ENCODE measurements at regions not wholly inside any gene's neighbourhood (a gene's known extent, or its start where the extent isn't known, plus 50 kb on each side); places are given as distances from the start of the nearest gene placed in this dataset.

DNA sequence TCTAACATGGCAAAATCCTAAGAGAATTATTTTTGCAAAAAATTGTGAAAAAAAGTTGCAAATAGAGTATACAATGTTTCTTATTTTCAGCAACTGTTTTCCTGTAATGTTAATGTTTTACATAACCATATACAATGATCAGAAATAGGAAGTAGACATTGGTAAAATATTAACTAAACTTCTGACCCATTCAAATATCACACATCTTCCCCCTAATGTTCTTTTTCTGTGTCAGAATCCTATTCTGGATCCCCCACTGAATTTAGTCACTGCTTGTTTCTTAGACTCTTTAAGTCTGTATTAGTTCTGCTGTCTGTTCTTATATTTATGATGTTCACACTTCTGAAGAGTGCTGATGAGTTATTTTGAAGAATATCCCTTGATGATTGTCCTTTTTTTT is 62.0 kb downstream of the HFE start:
- no peak for DNase-seq

DNA sequence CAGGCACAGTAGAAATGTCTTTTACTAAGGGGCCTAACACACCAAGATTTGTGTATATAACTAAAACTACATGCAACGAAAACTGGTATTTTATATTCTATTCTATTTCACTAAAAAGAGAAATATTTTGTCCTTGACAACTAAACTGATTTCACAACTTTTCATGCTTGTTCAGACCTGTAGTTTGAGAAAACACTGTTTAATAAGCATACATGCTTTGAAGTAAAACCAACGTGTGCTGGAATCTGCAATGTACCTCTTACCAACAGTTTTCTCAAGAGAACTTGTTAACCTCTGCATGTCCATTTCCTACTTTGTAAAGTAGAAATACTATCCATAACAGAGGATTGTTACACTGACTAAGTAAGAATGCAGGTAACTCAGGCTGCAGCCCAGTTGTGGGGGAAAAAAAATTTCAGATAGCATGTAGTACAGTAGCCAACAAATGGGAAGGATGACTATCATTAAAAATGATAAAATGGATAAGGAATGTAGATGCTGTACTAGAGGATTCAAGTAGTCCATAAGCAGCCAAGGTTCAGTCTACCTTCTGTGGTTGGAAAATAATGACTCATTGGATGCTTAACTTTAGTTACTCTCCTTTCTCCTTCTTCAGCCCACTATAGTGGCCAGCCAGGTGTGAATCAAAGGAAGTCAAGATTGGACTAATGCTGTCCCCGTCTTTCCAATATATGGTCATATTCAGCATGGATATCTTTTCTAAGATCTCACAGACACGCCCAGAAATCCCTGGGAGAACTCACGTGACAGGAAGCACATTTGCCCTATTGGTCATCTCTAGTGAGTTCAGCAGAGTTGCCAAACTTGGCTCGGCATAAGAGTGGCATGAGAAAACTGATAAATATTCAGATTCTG is 65.2 kb downstream of the HFE start:
- DNase-seq, result no peak

DNA sequence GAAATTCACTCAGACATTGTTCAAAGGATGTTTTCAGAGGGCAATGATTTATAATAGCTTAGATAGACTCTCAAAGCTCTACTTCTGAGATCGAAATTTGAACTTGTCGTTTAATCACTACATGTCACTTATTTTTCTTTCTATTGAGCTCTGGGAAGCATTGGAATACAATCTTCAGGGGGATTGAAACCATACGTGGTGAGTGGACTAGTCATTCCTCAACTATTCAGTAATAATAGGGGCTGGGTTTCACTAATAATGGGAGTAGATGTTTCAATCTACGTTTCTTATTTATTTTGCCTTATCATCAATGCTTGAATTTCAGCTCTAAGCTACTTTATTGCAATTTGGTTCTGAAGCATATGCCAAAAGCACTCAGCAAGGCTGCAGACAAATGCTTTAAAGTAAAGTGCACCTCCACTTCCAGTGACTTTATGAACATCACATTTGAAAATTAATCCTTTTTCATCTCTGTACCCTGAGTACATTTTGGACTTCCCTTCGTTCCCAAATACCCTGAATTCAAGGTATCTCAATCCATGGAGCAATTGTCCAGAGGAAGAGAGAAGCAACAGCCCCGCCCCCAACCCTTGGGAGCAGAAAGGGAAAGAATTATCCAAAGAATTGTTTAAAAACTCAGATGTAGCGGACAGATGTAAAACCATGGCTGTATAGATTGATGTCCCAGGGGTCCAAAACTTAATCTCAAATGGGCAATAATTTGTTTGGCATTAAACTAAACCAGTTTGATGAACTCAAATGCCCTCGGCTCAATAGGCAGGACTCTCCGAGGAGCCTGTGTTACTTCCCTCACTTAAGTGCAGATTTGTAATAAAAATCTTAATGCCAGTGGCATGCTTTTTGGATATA is 68.1 kb downstream of the HFE start:
- DNase-seq, result peak; percentile 34

DNA sequence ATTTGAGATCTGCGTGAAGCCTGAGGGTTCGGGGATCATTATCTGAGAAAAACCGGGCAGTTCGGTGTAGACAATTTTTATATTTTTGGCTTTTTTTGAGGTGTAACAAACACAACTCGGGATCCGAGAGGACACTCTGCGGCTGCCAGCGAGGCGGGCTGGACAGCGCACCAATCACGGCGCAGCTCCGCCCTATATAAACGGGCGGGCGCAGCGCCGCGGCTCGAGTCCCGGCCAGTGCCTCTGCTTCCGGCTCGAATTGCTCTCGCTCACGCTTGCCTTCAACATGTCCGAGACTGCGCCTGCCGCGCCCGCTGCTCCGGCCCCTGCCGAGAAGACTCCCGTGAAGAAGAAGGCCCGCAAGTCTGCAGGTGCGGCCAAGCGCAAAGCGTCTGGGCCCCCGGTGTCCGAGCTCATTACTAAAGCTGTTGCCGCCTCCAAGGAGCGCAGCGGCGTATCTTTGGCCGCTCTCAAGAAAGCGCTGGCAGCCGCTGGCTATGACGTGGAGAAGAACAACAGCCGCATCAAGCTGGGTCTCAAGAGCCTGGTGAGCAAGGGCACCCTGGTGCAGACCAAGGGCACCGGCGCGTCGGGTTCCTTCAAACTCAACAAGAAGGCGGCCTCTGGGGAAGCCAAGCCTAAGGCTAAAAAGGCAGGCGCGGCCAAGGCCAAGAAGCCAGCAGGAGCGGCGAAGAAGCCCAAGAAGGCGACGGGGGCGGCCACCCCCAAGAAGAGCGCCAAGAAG is 69.0 kb downstream of the HFE start:
- DNase-seq, result peak; percentile 91

DNA sequence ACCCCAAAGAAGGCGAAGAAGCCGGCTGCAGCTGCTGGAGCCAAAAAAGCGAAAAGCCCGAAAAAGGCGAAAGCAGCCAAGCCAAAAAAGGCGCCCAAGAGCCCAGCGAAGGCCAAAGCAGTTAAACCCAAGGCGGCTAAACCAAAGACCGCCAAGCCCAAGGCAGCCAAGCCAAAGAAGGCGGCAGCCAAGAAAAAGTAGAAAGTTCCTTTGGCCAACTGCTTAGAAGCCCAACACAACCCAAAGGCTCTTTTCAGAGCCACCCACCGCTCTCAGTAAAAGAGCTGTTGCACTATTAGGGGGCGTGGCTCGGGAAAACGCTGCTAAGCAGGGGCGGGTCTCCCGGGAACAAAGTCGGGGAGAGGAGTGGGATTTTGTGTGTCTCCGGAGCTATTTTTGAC is 69.6 kb downstream of the HFE start:
- peak; percentile 69 for DNase-seq

DNA sequence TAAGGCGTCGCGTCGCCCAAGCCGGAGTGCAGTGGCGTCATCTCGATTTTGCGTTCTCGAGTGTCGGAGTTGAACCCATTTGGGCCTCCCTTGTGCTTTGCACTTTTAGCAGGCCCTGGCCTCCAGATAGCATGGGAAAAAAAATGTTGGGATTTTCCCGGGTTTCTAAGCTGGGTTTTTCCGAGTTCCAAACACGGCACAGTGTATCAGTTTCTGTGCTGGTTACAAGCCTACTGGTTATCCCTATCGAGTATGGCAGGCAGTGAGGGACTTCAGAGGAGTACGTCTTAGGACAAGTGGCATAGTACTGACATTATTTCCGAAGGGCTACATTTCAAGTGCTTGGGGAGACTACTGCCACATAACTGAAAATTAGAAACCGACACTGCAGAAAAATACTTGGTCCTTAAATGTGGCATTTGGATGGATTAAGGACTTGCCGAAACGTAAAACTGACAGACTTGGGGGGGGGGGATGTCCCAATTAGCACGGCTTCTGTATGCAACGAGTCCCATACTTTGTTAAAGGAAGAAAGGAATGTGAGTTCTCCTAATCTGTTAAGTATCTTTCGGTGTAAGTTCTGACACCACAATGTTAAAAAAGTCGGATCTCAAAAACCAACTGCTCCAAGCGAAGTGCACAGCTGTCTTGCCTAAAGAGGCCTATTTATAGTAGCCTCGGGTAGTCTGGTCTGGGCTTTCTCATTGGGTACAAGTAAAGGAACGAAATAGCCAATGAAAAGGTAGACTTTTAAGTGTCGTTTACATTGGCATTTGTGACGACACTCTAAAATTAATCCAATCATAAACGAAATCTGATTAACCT is 70.2 kb downstream of the HFE start:
- DNase-seq, result peak; percentile 100

DNA sequence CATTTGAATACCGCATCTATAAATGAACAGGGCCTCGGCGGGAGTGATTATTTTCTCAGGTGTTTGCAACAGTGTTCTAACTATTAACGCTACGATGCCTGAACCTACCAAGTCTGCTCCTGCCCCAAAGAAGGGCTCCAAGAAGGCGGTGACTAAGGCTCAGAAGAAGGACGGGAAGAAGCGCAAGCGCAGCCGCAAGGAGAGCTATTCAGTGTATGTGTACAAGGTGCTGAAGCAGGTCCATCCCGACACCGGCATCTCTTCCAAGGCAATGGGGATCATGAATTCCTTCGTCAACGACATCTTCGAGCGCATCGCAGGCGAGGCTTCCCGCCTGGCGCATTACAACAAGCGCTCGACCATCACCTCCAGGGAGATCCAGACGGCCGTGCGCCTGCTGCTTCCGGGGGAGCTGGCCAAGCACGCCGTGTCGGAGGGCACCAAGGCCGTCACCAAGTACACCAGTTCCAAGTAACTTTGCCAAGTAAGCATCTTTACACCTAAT is 70.9 kb downstream of the HFE start:
- DNase-seq, result no peak

DNA sequence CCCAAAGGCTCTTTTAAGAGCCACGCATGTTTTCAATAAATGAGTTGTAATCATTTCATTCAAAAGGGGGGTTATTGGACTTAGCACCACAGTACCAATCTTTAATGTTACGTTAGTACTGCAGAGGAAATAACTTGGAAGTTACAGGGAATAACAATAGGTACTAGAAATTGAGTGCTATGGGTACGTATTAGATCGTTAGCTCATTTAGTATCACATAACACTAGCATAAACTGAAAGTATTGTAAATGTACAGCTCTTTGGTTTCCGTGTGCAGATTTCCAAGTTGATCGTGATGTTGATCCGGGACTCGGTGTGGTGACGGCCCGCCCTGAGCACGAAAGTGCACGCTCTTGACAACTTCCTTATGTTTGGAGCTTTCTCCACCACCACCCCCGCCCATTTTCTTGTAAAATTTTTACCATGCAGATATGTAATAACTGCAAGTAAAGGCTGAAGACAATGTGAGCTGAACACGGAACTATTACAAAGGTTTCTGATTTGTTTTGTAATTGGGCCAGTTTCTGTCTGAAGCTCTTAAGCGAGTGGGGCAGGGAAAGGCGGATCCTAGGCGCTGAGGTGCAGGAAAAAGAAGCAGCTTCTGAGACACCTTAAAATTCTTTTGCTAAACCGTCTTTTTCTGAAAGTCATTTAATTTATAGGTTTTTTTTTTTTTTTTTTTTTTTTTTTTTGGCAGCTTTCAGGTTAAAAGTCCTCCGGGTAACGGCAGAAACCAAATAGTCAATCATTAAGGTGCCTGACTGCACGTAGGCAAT is 71.5 kb downstream of the HFE start:
- peak; percentile 51 for DNase-seq

DNA sequence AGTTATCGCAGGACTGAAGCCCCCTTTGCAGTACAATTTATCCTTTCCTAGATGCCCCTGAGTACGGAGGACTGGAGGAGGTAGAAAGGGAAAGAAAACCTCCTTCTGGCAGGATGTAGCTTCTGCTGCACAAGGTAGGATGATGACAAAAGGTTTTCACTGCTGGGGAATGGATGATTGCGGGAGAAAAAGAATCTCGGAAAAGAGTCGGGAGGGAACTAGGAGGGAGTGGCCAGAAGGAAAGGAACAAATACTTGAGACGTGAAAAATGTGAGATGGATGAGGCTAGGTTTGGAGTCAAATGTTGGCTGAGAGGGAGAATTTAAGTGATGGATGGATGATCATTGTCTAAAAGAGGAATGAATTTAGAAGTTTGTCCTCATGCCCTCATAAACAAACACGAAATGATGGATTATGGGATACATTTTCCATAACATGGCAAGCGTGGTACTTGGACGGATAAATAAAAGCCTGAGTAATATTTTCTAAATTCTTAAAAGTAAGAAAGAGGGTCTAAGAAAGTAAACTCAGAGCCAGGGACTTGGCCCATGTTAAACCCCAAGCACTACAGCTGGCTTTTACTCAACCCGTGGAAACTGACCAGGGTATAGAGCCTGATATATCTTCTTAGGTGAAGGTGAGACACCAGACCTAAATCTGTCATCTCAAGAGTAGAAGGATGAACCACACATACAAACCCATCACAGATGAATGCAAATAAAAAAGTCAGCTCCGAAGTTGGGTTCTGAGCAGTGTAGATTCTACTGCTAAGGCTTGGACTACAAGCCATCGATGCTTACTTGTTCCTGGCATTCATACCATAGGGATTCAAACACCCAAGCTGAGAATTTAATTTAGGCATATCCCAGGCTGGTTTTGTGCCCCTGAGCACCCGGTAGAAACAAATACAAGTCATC is 72.4 kb downstream of the HFE start:
- peak; percentile 21 for DNase-seq

DNA sequence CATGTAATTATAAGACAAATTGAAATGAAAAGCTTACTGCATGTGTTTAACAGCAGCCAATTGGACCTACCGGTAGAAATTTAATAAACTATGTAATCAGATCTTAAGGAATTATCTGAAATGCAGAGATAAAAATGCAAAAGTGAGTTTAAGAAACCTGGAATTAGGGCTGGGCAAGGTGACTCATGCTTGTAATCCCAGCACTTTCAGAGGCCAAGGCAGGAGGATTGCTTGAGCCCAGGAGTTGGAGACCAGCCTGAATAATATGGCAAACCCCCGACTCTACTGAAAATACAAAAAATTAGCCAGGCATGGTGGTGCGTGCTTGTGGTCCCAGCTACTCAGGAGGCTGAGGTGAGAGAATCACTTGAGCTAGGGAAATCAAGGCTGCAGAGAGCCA is 74.1 kb downstream of the HFE start:
- no peak for DNase-seq

DNA sequence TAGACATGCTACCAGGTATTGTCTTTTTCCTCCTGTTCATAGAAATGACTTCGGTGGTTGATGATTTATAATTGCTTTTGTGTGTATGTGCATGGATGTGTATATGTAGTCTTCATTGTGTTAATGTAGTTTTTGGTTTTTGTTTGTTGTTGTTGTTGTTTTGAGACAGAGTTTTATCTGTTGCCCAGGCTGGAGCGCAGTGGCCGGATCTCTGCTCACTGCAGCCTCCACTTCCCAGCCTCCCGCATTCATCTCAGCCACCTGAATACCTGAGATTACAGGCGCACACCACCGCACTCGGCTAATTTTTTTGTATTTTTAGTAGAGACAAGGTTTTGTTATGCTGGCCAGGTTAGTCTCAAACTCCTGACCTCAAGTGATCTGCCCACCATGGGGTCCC is 75.2 kb downstream of the HFE start:
- no peak for DNase-seq

DNA sequence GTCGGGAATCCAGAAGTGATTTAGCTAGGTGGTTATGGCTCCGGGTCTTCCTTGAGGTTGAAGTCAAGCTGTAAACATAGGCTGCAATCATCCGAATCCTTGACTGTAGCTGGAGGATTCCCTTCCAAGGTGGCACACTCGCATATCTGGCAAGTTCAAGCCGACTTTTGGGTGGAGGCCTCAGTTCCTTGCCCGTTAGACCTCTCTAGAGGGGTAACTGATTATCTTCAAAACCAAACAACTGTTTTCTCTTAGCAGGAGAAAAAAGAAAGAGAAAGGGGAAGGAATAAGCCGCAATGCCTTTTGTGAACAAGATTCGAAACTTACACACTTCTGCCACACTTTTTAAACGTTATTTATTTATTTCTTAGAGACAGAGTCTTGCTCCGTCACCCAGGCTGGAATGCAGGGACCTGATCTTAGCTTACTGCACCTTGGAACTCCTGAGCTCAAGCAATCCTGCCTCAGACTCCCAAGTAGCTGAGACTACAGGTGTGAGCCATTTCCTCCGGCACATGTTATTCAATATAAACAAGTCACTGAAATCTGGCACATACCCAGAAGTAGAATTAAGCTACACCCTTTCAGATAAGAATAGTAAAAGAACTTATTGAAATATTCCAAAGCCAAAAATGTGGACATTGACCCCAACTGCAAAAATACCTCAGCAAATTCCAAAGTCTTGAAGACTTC is 76.3 kb downstream of the HFE start:
- no peak for DNase-seq

DNA sequence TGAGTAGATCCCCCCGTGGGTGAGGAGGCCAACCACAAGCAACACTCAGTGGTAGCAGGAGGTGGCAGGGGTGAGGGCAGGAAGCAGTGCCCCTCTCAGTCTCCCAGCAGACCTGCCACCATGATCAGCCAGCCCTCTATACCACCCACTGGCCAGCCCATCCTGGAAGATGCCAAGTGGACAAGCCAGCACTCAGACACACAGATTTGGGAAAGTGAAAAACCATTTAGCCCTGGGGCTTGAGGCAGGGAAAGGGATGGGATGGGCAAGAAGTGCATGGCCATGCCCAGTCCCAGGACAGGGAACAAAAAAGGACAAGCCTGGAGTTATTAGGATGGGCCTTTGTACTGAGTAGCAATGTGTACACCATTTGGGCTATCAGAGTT is 76.9 kb downstream of the HFE start:
- no peak for DNase-seq

DNA sequence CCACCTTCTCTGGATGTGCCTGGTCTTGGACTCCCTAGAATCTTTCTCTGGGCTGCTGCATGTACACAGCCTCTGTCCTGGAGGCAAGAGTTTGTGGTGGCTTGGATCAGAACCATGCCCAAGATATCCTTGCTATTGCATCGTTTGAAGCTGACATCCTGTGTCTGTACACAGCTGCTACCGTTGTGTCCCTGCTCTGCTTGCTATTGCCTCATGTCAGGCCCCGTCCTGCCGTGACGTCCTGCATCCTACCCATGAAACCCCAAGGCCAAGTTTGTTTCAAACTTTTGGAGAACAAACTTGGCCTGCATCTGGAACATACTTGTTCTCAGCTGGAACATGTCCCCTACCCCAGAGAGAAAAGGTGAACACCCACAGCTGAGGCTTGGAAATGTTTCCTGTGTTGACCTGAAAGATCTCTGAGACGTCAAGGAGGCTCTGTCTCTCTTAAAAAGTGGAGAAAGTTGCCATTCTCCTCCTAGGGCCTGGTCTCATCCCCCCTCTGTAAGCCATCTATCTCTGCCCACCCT is 78.1 kb downstream of the HFE start:
- no peak for DNase-seq

DNA sequence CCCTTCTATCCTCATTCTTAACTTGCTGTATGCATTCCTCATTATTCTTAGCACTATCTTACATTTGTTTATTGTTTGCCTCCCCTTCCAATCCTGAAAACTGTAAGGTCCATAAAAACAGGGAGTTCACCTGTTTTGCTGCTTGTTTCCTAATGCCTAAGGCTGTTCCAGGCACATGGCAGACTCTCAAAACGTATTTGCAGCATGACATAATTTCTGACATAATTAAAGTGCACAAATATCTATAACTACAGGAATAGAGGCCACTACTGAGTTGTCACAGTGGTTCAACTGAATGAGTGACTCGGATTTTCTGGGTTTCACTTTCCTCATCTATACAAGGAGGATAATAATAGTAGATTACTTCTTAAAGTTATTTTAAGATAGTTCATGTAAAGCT is 83.0 kb downstream of the HFE start:
- no peak for DNase-seq

DNA sequence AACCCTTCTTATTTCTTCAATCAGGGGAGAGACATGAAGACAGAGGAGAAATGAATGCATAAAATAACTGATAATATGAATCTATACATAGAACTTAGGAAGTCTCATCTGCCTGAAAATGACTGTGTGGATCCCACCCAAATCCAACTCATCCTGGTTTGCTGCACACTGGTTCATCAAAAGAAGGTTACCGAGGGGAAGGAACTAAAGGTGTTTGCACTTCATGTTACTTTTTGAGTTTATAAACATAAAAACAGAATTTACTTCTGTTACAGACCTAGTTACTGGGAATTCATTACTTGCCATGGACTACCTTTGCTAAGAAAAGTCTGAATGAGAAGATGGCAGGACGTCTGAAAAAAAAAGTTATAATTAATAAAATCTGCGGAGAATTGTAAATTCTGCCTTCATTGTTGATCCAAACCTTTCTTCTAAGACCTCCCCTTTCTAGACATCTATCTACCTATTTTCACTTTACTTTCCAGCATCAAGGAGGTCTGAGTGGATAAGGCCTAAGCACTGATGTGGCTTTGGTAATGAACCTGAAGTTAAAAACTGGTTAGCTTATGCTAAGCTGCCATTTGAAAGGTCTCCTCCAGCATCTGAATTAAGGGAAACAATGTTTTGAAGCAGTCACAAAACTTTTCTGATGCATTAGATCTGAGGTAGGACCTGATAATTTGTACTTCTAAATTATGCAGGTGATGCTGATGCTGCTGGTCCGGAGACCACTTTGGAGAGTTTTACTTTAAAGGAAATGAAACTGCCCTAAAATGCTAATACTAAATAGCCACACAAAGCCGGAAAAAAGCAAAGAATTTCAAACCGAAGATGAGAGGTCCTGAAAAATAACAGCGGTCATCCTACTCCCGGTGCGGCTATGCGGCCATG is 84.0 kb downstream of the HFE start:
- no peak for DNase-seq

DNA sequence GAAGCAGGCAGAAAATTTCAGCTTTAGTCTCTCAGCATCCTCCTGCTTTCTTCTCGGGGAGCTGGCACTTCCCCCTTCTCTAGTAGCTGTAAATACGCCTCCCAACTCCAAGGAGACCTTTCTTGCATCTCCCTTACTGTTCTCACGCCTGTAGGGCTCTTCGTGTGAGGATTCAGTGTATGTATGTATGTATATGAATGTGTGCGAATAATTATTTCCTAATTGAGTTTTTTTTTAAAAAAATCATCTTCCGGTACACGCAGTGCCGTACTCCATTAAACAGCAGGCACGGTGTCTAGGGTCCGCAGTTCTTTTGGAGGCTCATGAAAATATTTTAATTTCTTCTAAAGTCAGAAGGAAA is 85.4 kb downstream of the HFE start:
- DNase-seq, result peak; percentile 43

DNA sequence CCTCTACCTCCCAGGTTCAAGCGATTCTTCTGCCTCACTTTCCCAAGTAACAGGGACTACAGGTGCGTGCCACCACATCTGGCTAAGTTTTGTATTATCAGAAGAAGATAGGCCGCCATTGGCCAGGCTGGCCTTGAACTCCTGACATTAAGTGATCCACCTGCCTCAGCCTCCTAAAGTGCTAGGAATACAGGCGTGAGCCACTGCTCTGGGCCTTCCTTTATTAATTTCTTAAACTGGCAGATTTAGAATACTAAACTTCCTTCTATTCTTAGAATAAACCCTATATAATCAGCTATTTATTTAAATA is 86.6 kb downstream of the HFE start:
- DNase-seq, result no peak

DNA sequence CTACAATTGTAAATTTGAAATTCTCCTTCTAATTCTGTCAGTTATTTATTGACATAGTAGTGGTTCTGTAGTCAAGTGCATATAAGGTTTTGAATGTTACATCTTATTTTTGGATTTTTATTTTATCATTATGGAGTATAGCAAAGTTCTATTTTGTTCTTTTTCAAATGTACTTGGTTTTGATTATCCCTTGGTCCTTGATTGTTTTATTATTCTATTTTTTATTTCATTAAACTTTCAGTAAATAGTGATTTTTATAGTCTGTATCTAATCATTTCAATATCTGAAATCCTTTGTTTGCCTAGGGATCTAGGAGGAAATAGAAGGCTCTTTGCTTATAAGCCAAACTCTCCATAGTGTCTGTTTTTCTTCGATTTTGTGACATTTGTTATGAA is 87.8 kb downstream of the HFE start:
- DNase-seq, result no peak
